ENCODE measurements at regions not wholly inside any gene's neighbourhood (a gene's known extent, or its start where the extent isn't known, plus 50 kb on each side); places are given as distances from the start of the nearest gene placed in this dataset.

DNA sequence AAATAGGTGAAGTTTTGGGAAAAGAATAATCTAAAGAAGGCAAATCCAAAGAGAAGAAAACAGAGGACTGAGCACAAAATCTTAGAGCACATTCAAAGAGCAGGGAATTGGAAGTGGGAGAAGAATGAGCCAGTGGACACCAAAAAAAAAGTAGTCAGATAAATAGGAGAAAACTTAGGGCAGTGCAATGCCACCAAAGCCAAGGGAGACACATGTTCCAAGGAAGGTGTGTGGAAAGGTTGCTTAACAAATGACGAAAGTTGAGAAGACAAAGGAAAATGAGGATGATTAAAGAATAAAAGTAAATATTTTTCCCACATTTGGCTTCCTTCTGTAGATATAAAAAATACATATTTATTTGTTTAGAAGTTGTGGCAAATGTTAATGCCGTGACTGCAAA is 237.6 kb downstream of the TANC2 start:
- TF ChIP-seq, protein P1, sequence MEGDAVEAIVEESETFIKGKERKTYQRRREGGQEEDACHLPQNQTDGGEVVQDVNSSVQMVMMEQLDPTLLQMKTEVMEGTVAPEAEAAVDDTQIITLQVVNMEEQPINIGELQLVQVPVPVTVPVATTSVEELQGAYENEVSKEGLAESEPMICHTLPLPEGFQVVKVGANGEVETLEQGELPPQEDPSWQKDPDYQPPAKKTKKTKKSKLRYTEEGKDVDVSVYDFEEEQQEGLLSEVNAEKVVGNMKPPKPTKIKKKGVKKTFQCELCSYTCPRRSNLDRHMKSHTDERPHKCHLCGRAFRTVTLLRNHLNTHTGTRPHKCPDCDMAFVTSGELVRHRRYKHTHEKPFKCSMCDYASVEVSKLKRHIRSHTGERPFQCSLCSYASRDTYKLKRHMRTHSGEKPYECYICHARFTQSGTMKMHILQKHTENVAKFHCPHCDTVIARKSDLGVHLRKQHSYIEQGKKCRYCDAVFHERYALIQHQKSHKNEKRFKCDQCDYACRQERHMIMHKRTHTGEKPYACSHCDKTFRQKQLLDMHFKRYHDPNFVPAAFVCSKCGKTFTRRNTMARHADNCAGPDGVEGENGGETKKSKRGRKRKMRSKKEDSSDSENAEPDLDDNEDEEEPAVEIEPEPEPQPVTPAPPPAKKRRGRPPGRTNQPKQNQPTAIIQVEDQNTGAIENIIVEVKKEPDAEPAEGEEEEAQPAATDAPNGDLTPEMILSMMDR (conservative IDR thresholded peaks at IDR 0.05), result no peak
- no peak for TF ChIP-seq ZFX (IDR thresholded peaks at IDR 0.05)

All from C4-2B (cell line).